ENCODE measurements at regions not wholly inside any gene's neighbourhood (a gene's known extent, or its start where the extent isn't known, plus 50 kb on each side); places are given as distances from the start of the nearest gene placed in this dataset.
"Not testable (repeated sequence)": the region's sequence is repeated elsewhere in the genome, so short reads cannot be mapped to it uniquely, and the experiment has no call there.

- Mint-ChIP-seq H3K27ac (no peak overlapping the region), H3K36me3 (no peaks in the 10 kb centered on the region), H3K4me1 (no peaks in the 10 kb centered on the region), H3K27me3 (no peaks in the 10 kb centered on the region), H3K4me3 (no peak overlapping the region), H3K9me3 (peaks cover under 1 to 5% (median 3%) of the 10 kb centered on the region in 3 donors)
These were observed 179.3 kb upstream of the MME start for GRCh38 chr3:154900816-154901215.

- Mint-ChIP-seq H3K36me3 (no peaks in the 10 kb centered on the region), H3K4me1 (no peaks in the 10 kb centered on the region), H3K4me3 (no peak overlapping the region), H3K27ac (no peak overlapping the region), H3K27me3 (no peaks in the 10 kb centered on the region), H3K9me3 (peaks cover 4 to 6% (median 5%) of the 10 kb centered on the region in 3 donors)
These were observed 181.2 kb upstream of the MME start for GRCh38 chr3:154898916-154899315.

GRCh38 chr3:154898443-154898842 is 181.7 kb upstream of the MME start:
- H3K9me3 Mint-ChIP-seq = peaks cover 4 to 6% (median 5%) of the 10 kb centered on the region in 3 donors
- H3K4me1 Mint-ChIP-seq = no peaks in the 10 kb centered on the region
- no peaks in the 10 kb centered on the region for H3K36me3 Mint-ChIP-seq
- H3K27ac Mint-ChIP-seq = no peak overlapping the region
- no peak overlapping the region for H3K4me3 Mint-ChIP-seq
- no peaks in the 10 kb centered on the region for H3K27me3 Mint-ChIP-seq

GRCh38 chr3:154893813-154894212 is 186.3 kb upstream of the MME start:
- peaks cover 4 to 6% (median 5%) of the 10 kb centered on the region in 3 donors for H3K9me3 Mint-ChIP-seq
- no peak overlapping the region for H3K27ac Mint-ChIP-seq
- no peaks in the 10 kb centered on the region for H3K27me3 Mint-ChIP-seq

GRCh38 chr3:154889227-154889634 is 190.9 kb upstream of the MME start:
- Mint-ChIP-seq H3K4me1 (no peaks in the 10 kb centered on the region), H3K27ac (no peak overlapping the region), H3K9me3 (peaks cover 2 to 5% (median 2%) of the 10 kb centered on the region in 3 donors), H3K36me3 (no peaks in the 10 kb centered on the region), H3K27me3 (no peaks in the 10 kb centered on the region), H3K4me3 (no peak overlapping the region)

More at GRCh38 chr3:154893813-154894212, 186.3 kb upstream of the MME start:
- Mint-ChIP-seq H3K4me3 (no peak overlapping the region), H3K36me3 (no peaks in the 10 kb centered on the region), H3K4me1 (no peaks in the 10 kb centered on the region)

- H3K9me3 Mint-ChIP-seq = peaks cover 5 to 9% (median 6%) of the 10 kb centered on the region in 3 donors
These were observed 192.2 kb upstream of the MME start for GRCh38 chr3:154887869-154888268.

GRCh38 chr3:154886437-154886836 is 193.7 kb upstream of the MME start:
- peaks cover 5 to 9% (median 6%) of the 10 kb centered on the region in 3 donors for H3K9me3 Mint-ChIP-seq
- H3K36me3 Mint-ChIP-seq = no peaks in the 10 kb centered on the region
- H3K4me1 Mint-ChIP-seq = no peaks in the 10 kb centered on the region
- H3K27me3 Mint-ChIP-seq = no peaks in the 10 kb centered on the region
- peak overlapping the region in 1 of 3 donors; percentile 43 for H3K27ac Mint-ChIP-seq
- H3K4me3 Mint-ChIP-seq = no peak overlapping the region

More at GRCh38 chr3:154887869-154888268, 192.2 kb upstream of the MME start:
- no peaks in the 10 kb centered on the region for H3K4me1 Mint-ChIP-seq
- H3K27ac Mint-ChIP-seq = no peak overlapping the region
- no peak overlapping the region for H3K4me3 Mint-ChIP-seq
- H3K36me3 Mint-ChIP-seq = no peaks in the 10 kb centered on the region
- no peaks in the 10 kb centered on the region for H3K27me3 Mint-ChIP-seq

- H3K4me1 Mint-ChIP-seq = no peaks in the 10 kb centered on the region
- H3K27ac Mint-ChIP-seq = no peak overlapping the region
- no peak overlapping the region for H3K4me3 Mint-ChIP-seq
- peaks cover 5 to 9% (median 6%) of the 10 kb centered on the region in 3 donors for H3K9me3 Mint-ChIP-seq
- no peaks in the 10 kb centered on the region for H3K27me3 Mint-ChIP-seq
- H3K36me3 Mint-ChIP-seq = no peaks in the 10 kb centered on the region
These were observed 194.7 kb upstream of the MME start for GRCh38 chr3:154885418-154885817.

- Mint-ChIP-seq H3K27ac (no peak overlapping the region), H3K27me3 (no peaks in the 10 kb centered on the region), H3K4me1 (no peaks in the 10 kb centered on the region), H3K36me3 (no peaks in the 10 kb centered on the region), H3K4me3 (no peak overlapping the region), H3K9me3 (peaks cover 5 to 9% (median 6%) of the 10 kb centered on the region in 3 donors)
These were observed 195.2 kb upstream of the MME start for GRCh38 chr3:154884952-154885351.

- H3K9me3 Mint-ChIP-seq = peaks cover 0 to 6% (median 6%) of the 10 kb centered on the region in 3 donors
- H3K4me1 Mint-ChIP-seq = no peaks in the 10 kb centered on the region
- no peak overlapping the region for H3K4me3 Mint-ChIP-seq
- no peaks in the 10 kb centered on the region for H3K27me3 Mint-ChIP-seq
- H3K36me3 Mint-ChIP-seq = no peaks in the 10 kb centered on the region
- H3K27ac Mint-ChIP-seq = no peak overlapping the region
These were observed 205.0 kb upstream of the MME start for GRCh38 chr3:154875142-154875541.

- no peak overlapping the region for H3K4me3 Mint-ChIP-seq
- no peak overlapping the region for H3K27ac Mint-ChIP-seq
- no peaks in the 10 kb centered on the region for H3K4me1 Mint-ChIP-seq
- H3K36me3 Mint-ChIP-seq = no peaks in the 10 kb centered on the region
- H3K9me3 Mint-ChIP-seq = peaks cover 0 to 4% (median 3%) of the 10 kb centered on the region in 3 donors
- H3K27me3 Mint-ChIP-seq = no peaks in the 10 kb centered on the region
These were observed 207.4 kb upstream of the MME start for GRCh38 chr3:154872696-154873095.

GRCh38 chr3:154872074-154872473 is 208.0 kb upstream of the MME start:
- H3K9me3 Mint-ChIP-seq = peaks cover 0 to 3% (median 0%) of the 10 kb centered on the region in 3 donors
- H3K36me3 Mint-ChIP-seq = no peaks in the 10 kb centered on the region
- H3K27ac Mint-ChIP-seq = no peak overlapping the region
- no peaks in the 10 kb centered on the region for H3K4me1 Mint-ChIP-seq
- H3K4me3 Mint-ChIP-seq = no peak overlapping the region
- no peaks in the 10 kb centered on the region for H3K27me3 Mint-ChIP-seq

GRCh38 chr3:154864947-154865346 is 215.2 kb upstream of the MME start:
- H3K27ac Mint-ChIP-seq = no peak overlapping the region
- no peaks in the 10 kb centered on the region for H3K36me3 Mint-ChIP-seq
- H3K27me3 Mint-ChIP-seq = no peaks in the 10 kb centered on the region

GRCh38 chr3:154862265-154862664 is 217.9 kb upstream of the MME start:
- Mint-ChIP-seq H3K27ac (no peak overlapping the region), H3K4me1 (no peaks in the 10 kb centered on the region), H3K27me3 (no peaks in the 10 kb centered on the region), H3K4me3 (no peak overlapping the region), H3K9me3 (peaks cover 0 to 3% (median 2%) of the 10 kb centered on the region in 3 donors), H3K36me3 (no peaks in the 10 kb centered on the region)

More at GRCh38 chr3:154864947-154865346, 215.2 kb upstream of the MME start:
- no peak overlapping the region for H3K4me3 Mint-ChIP-seq
- peaks cover 0 to 5% (median 0%) of the 10 kb centered on the region in 3 donors for H3K9me3 Mint-ChIP-seq
- H3K4me1 Mint-ChIP-seq = no peaks in the 10 kb centered on the region

- not testable (repeated sequence) for H3K4me3 Mint-ChIP-seq, H3K36me3 Mint-ChIP-seq, H3K4me1 Mint-ChIP-seq, H3K9me3 Mint-ChIP-seq, H3K27ac Mint-ChIP-seq, H3K27me3 Mint-ChIP-seq
These were observed 227.1 kb upstream of the MME start for GRCh38 chr3:154852998-154853397.

- H3K27me3 Mint-ChIP-seq = no peaks in the 10 kb centered on the region
- no peak overlapping the region for H3K27ac Mint-ChIP-seq
- H3K4me3 Mint-ChIP-seq = no peak overlapping the region
- no peaks in the 10 kb centered on the region for H3K4me1 Mint-ChIP-seq
- no peaks in the 10 kb centered on the region for H3K36me3 Mint-ChIP-seq
- H3K9me3 Mint-ChIP-seq = peaks cover 0 to 6% (median 5%) of the 10 kb centered on the region in 3 donors
These were observed 227.6 kb upstream of the MME start for GRCh38 chr3:154852515-154852914.
